CD14-positive monocyte (primary cell): ENCODE measurements at regions not wholly inside any gene's neighbourhood (a gene's known extent, or its start where the extent isn't known, plus 50 kb on each side); places are given as distances from the start of the nearest gene placed in this dataset.

Experiments
- DNase-seq, 3 donors: peaks; one replicate each; pipeline ENCODE4 v3.0.0-alpha.2; 2011 to 2022
- H2AFZ ChIP-seq: 2 replicates; pipeline ENCODE4 v1.6.0; 2012; ENCODE audit warnings: mild to moderate bottlenecking, low read depth, low read length, inconsistent platforms; ENCODE audit not compliant: insufficient read depth, poor library complexity, severe bottlenecking
- H3K27ac ChIP-seq, 2 donors: 1 replicate in 1 of 2; 2 replicates in 1 of 2; pipeline ENCODE4 v1.5.1; 2012 to 2013; ENCODE audit warnings: low read length in 2 of 2, control low read depth in 1 of 2, inconsistent platforms in 1 of 2, low read depth in 1 of 2, mild to moderate bottlenecking in 1 of 2
- H3K27me3 ChIP-seq, 2 donors: one replicate each; pipeline versions ENCODE4 v1.6.0 to v1.6.1; 2011 to 2013; ENCODE audit warnings: low read length in 2 of 2; ENCODE audit not compliant: control insufficient read depth in 2 of 2, insufficient read depth in 2 of 2
- H3K36me3 ChIP-seq, 2 donors: replicated peaks in 1 of 2; 1 replicate in 1 of 2; 2 replicates in 1 of 2; pipeline versions ENCODE4 v1.5.1 to v1.6.1; 2012 to 2013; ENCODE audit warnings: low read length in 2 of 2, control low read depth in 1 of 2, inconsistent platforms in 1 of 2, mild to moderate bottlenecking in 1 of 2; ENCODE audit not compliant: insufficient read depth in 2 of 2, control insufficient read depth in 1 of 2
- H3K4me1 ChIP-seq, 2 donors: 1 replicate in 1 of 2; 2 replicates in 1 of 2; pipeline versions ENCODE4 v1.5.1 to v1.6.1; 2012 to 2013; ENCODE audit warnings: low read length in 2 of 2, control low read depth in 1 of 2, inconsistent platforms in 1 of 2, mild to moderate bottlenecking in 1 of 2, moderate library complexity in 1 of 2; ENCODE audit not compliant: insufficient read depth in 2 of 2, control insufficient read depth in 1 of 2
- H3K4me2 ChIP-seq: replicated peaks from 2 replicates; pipeline ENCODE3; 2012; ENCODE audit warnings: low read length, moderate library complexity, mild to moderate bottlenecking; ENCODE audit not compliant: poor library complexity, severe bottlenecking; ENCODE audit errors: extremely low read depth
- H3K4me3 ChIP-seq, 3 experiments: fragments of 200-600 bp in 1 of 3; sonication (generic) in 1 of 3; replicated peaks in 1 of 3; 1 replicate in 2 of 3; 2 replicates in 1 of 3; pipeline ENCODE4 v1.5.1; 2011 to 2013; ENCODE audit warnings: low read length in 3 of 3, mild to moderate bottlenecking in 3 of 3, control low read depth in 2 of 3, low read depth in 2 of 3, inconsistent platforms in 1 of 3, moderate library complexity in 1 of 3
- H3K79me2 ChIP-seq: 2 replicates; pipeline ENCODE4 v1.6.0; 2012; ENCODE audit warnings: mild to moderate bottlenecking, control low read depth, inconsistent platforms, low read length, moderate library complexity; ENCODE audit not compliant: insufficient read depth
- H3K9ac ChIP-seq: 2 replicates; pipeline ENCODE4 v1.6.0; 2017; ENCODE audit warnings: low read length, mild to moderate bottlenecking; ENCODE audit not compliant: insufficient read depth, poor library complexity, severe bottlenecking
- H3K9me3 ChIP-seq, 2 donors: replicated peaks in 1 of 2; 1 replicate in 1 of 2; 2 replicates in 1 of 2; pipeline versions ENCODE4 v1.5.1 to v1.6.1; 2012 to 2013; ENCODE audit warnings: low read length in 2 of 2, control low read depth in 1 of 2; ENCODE audit not compliant: control insufficient read depth in 1 of 2, insufficient read depth in 1 of 2
- H4K20me1 ChIP-seq: 2 replicates; pipeline ENCODE4 v1.6.0; 2012; ENCODE audit warnings: mild to moderate bottlenecking, low read length, control low read depth, moderate library complexity; ENCODE audit not compliant: insufficient read depth
- H3K27ac Mint-ChIP-seq, 7 donors: one replicate each; pipeline ENCODE4 v1.8.0; 2020; ENCODE audit warnings: mild to moderate bottlenecking in 7 of 7, mixed read lengths in 7 of 7, moderate library complexity in 6 of 7, inconsistent platforms in 2 of 7
- H3K27me3 Mint-ChIP-seq, 3 donors: one replicate each; pipeline ENCODE4 v1.8.0; 2021 to 2022; ENCODE audit warnings: low read depth in 3 of 3, mild to moderate bottlenecking in 3 of 3, mixed read lengths in 3 of 3, moderate library complexity in 3 of 3, inconsistent platforms in 1 of 3
- H3K36me3 Mint-ChIP-seq, 2 donors: one replicate each; pipeline ENCODE4 v1.8.0; 2020; ENCODE audit warnings: mixed read lengths in 2 of 2, inconsistent platforms in 1 of 2, mild to moderate bottlenecking in 1 of 2
- H3K4me1 Mint-ChIP-seq: one replicate; pipeline ENCODE4 v1.8.0; 2020; ENCODE audit warnings: mild to moderate bottlenecking, mixed read lengths
- H3K4me3 Mint-ChIP-seq, 2 donors: one replicate each; pipeline ENCODE4 v1.8.0; 2020; ENCODE audit warnings: mild to moderate bottlenecking in 2 of 2, mixed read lengths in 2 of 2, moderate library complexity in 1 of 2
- H3K9me3 Mint-ChIP-seq, 7 donors: one replicate each; pipeline ENCODE4 v1.8.0; 2020 to 2022; ENCODE audit warnings: mixed read lengths in 7 of 7, mild to moderate bottlenecking in 6 of 7, moderate library complexity in 6 of 7, inconsistent platforms in 2 of 7
- WGBS: methylation state at CpG from one replicate; pipeline ENCODE4 v1.1.5; 2013; ENCODE audit warnings: missing lambda C conversion rate; ENCODE audit not compliant: insufficient coverage; 5-methylcytosine and 5-hydroxymethylcytosine counted together
- intact Hi-C, 2 donors: fragments of 100-400 bp; cut with micrococcal nuclease; formaldehyde crosslinking; loops; one replicate each; pipeline versions ENCODE4 v1.15.0 to v1.15.1; 2023
- TF ChIP-seq, protein P1 (sequence below): fragments of 200-600 bp; IDR thresholded peaks from one replicate; pipeline ENCODE4 v1.8.0; 2022; ENCODE audit warnings: antibody characterized with exemption, mild to moderate bottlenecking

DNA sequence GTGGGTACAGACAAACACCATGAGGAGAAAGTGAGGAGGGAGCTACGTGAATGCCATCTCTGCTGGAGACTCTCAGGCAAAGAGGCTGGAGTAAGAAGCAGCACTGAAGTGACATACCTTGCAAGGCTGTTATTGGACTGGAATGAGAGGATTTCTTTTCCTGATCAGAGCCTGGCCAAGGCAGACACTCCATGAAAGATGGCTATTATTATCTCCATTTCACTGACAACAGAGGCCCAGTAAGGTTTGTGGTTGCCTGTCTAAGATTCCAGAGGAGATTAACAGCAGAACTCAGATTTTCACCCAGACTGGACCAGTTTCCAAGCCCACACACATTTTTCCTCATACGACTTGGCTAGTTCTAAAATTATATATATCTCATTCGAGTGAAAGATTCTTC, 162.0 kb upstream of the EOLA2 start:
- TF ChIP-seq, protein P1, sequence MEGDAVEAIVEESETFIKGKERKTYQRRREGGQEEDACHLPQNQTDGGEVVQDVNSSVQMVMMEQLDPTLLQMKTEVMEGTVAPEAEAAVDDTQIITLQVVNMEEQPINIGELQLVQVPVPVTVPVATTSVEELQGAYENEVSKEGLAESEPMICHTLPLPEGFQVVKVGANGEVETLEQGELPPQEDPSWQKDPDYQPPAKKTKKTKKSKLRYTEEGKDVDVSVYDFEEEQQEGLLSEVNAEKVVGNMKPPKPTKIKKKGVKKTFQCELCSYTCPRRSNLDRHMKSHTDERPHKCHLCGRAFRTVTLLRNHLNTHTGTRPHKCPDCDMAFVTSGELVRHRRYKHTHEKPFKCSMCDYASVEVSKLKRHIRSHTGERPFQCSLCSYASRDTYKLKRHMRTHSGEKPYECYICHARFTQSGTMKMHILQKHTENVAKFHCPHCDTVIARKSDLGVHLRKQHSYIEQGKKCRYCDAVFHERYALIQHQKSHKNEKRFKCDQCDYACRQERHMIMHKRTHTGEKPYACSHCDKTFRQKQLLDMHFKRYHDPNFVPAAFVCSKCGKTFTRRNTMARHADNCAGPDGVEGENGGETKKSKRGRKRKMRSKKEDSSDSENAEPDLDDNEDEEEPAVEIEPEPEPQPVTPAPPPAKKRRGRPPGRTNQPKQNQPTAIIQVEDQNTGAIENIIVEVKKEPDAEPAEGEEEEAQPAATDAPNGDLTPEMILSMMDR, result no peak
- no peak overlapping the region for H2AFZ ChIP-seq
- H3K4me1 ChIP-seq, result no peaks in the 10 kb centered on the region
- no peak for DNase-seq
- H3K36me3 ChIP-seq, result no peaks in the 10 kb centered on the region
- no peaks in the 10 kb centered on the region for H3K79me2 ChIP-seq
- Mint-ChIP-seq H3K27me3 (peaks cover 0 to 3% (median 0%) of the 10 kb centered on the region in 3 donors), H3K27ac (no peak overlapping the region), H3K9me3 (peaks cover 0 to 5% (median 2%) of the 10 kb centered on the region in 7 donors), H3K4me3 (no peak overlapping the region), H3K36me3 (no peaks in the 10 kb centered on the region), H3K4me1 (no peaks in the 10 kb centered on the region)
- no peak overlapping the region for H3K9ac ChIP-seq
- H4K20me1 ChIP-seq, result no peaks in the 10 kb centered on the region
- H3K9me3 ChIP-seq, result no peaks in the 10 kb centered on the region
- no peak overlapping the region for H3K4me3 ChIP-seq
- no peaks in the 10 kb centered on the region for H3K27me3 ChIP-seq
- no peak overlapping the region for H3K4me2 ChIP-seq
- intact Hi-C loops, result no loop called here
- WGBS, result no CpG with 5 or more reads among the region's 3 CpGs
- H3K27ac ChIP-seq, result no peak overlapping the region

DNA sequence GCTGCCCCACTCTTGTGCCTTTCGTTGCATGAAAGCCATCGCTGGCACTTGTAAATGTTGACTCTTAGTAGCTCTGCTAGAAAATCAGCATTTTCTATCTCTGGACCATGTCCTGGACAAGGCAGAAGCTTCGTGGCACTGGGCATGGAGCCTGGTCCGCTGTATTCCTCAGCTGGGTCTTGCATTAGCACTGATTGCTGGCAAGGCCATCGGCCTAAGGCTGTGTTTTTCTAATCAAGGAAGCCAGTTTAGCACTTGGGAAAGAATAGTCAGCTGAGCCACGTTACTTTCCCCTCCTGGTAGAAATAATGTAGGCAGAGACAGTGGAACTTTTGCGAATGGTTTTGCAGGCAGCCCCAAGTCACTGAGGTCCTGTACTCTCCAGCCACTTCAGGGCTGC, 180.2 kb upstream of the EOLA2 start:
- H3K4me1 Mint-ChIP-seq, result no peaks in the 10 kb centered on the region
- no CpG with 5 or more reads among the region's 7 CpGs for WGBS
- Histone ChIP-seq H3K4me2 (no peak overlapping the region), H3K4me3 (no peak overlapping the region), H3K4me1 (no peaks in the 10 kb centered on the region), H3K79me2 (no peaks in the 10 kb centered on the region), H3K36me3 (no peaks in the 10 kb centered on the region), H3K27ac (no peak overlapping the region), H3K9ac (no peak overlapping the region), H4K20me1 (no peaks in the 10 kb centered on the region), H3K27me3 (no peaks in the 10 kb centered on the region), H3K9me3 (no peaks in the 10 kb centered on the region), H2AFZ (no peak overlapping the region)
- no peak overlapping the region for H3K27ac Mint-ChIP-seq
- intact Hi-C loops, result no loop called here
- H3K36me3 Mint-ChIP-seq, result no peaks in the 10 kb centered on the region
- TF ChIP-seq, protein P1, result no peak
- H3K4me3 Mint-ChIP-seq, result no peak overlapping the region
- H3K27me3 Mint-ChIP-seq, result peaks cover 0 to 2% (median 0%) of the 10 kb centered on the region in 3 donors
- H3K9me3 Mint-ChIP-seq, result peaks cover 0 to 5% (median 0%) of the 10 kb centered on the region in 7 donors
- no peak for DNase-seq
